HG02981 (cell line): ENCODE measurements at regions not wholly inside any gene's neighbourhood (a gene's known extent, or its start where the extent isn't known, plus 50 kb on each side); places are given as distances from the start of the nearest gene placed in this dataset.
"Not testable (repeated sequence)": the region's sequence is repeated elsewhere in the genome, so short reads cannot be mapped to it uniquely, and the experiment has no call there.

Experiments
- ATAC-seq: cut with Tn5 transposase; IDR thresholded peaks from one replicate; pipeline ENCODE4 v1.9.1; 2021; ENCODE audit warnings: mild to moderate bottlenecking, moderate library complexity; ENCODE audit not compliant: unreplicated experiment

GRCh38 chr9:34796924-34797323 lies 87.0 kb upstream of the CCL21 start:
- ATAC-seq, result no peak

- ATAC-seq, result no peak
Observed at GRCh38 chr9:34793428-34793827, 83.5 kb upstream of the CCL21 start.

GRCh38 chr9:34783951-34784487 lies 74.1 kb upstream of the CCL21 start:
- ATAC-seq, result no peak

- no peak for ATAC-seq
Observed at GRCh38 chr9:34782372-34782771, 72.4 kb upstream of the CCL21 start.

GRCh38 chr9:34777666-34778065 lies 67.7 kb upstream of the CCL21 start:
- ATAC-seq, result no peak

GRCh38 chr9:34773955-34774354 lies 64.0 kb upstream of the CCL21 start:
- no peak for ATAC-seq

GRCh38 chr9:34773306-34773910 lies 63.5 kb upstream of the CCL21 start:
- no peak for ATAC-seq

- ATAC-seq, result no peak
Observed at GRCh38 chr9:34771007-34771406, 61.1 kb upstream of the CCL21 start.

- not testable (repeated sequence) for ATAC-seq
Observed at GRCh38 chr9:34767087-34767486, 57.2 kb upstream of the CCL21 start.

GRCh38 chr9:34760196-34761040 lies 50.5 kb upstream of the CCL21 start:
- not testable (repeated sequence) for ATAC-seq
